ENCODE measurements at regions not wholly inside any gene's neighbourhood (a gene's known extent, or its start where the extent isn't known, plus 50 kb on each side); places are given as distances from the start of the nearest gene placed in this dataset.
A peak's percentile ranks its signal among the peaks of the same experiment; 100 is the strongest.
"Not testable (repeated sequence)": the region's sequence is repeated elsewhere in the genome, so short reads cannot be mapped to it uniquely, and the experiment has no call there.

GRCh38 chr6:14754751-14755513 is 490.9 kb upstream of the JARID2 start:
- peak; percentile 54 to 55 for DNase-seq (ENCODE audit: low read depth in 2 of 2)

- no peak for DNase-seq (ENCODE audit: low read depth in 2 of 2)
Observed at GRCh38 chr6:14756340-14756739, 489.5 kb upstream of the JARID2 start.

- DNase-seq (ENCODE audit: low read depth in 2 of 2), result no peak
Observed at GRCh38 chr6:14757014-14757413, 488.9 kb upstream of the JARID2 start.

GRCh38 chr6:14757418-14757817 is 488.5 kb upstream of the JARID2 start:
- DNase-seq (ENCODE audit: low read depth in 2 of 2), result no peak

GRCh38 chr6:14758421-14759081 is 487.3 kb upstream of the JARID2 start:
- peak in 1 of 2 donors; percentile 42 for DNase-seq (ENCODE audit: low read depth in 2 of 2)

- no peak for DNase-seq (ENCODE audit: low read depth in 2 of 2)
Observed at GRCh38 chr6:14759976-14760672, 485.7 kb upstream of the JARID2 start.

GRCh38 chr6:14762077-14762476 is 483.8 kb upstream of the JARID2 start:
- DNase-seq (ENCODE audit: low read depth in 2 of 2), result no peak

GRCh38 chr6:14763139-14763538 is 482.7 kb upstream of the JARID2 start:
- DNase-seq (ENCODE audit: low read depth in 2 of 2), result no peak

GRCh38 chr6:14763616-14764015 is 482.3 kb upstream of the JARID2 start:
- DNase-seq (ENCODE audit: low read depth in 2 of 2), result no peak

GRCh38 chr6:14765106-14765505 is 480.8 kb upstream of the JARID2 start:
- DNase-seq (ENCODE audit: low read depth in 2 of 2), result no peak

- no peak for DNase-seq (ENCODE audit: low read depth in 2 of 2)
Observed at GRCh38 chr6:14765721-14766390, 480.0 kb upstream of the JARID2 start.

GRCh38 chr6:14766391-14766994 is 479.4 kb upstream of the JARID2 start:
- DNase-seq (ENCODE audit: low read depth in 2 of 2), result no peak

- no peak for DNase-seq (ENCODE audit: low read depth in 2 of 2)
Observed at GRCh38 chr6:14767226-14767625, 478.6 kb upstream of the JARID2 start.

GRCh38 chr6:14770040-14770439 is 475.8 kb upstream of the JARID2 start:
- no peak for DNase-seq (ENCODE audit: low read depth in 2 of 2)

GRCh38 chr6:14770572-14770971 is 475.3 kb upstream of the JARID2 start:
- DNase-seq (ENCODE audit: low read depth in 2 of 2), result no peak

GRCh38 chr6:14771016-14771415 is 474.9 kb upstream of the JARID2 start:
- DNase-seq (ENCODE audit: low read depth in 2 of 2), result no peak

GRCh38 chr6:14772188-14772587 is 473.7 kb upstream of the JARID2 start:
- no peak for DNase-seq (ENCODE audit: low read depth in 2 of 2)

- no peak for DNase-seq (ENCODE audit: low read depth in 2 of 2)
Observed at GRCh38 chr6:14775528-14775927, 470.3 kb upstream of the JARID2 start.

- DNase-seq (ENCODE audit: low read depth in 2 of 2), result no peak
Observed at GRCh38 chr6:14776307-14776706, 469.6 kb upstream of the JARID2 start.

- no peak for DNase-seq (ENCODE audit: low read depth in 2 of 2)
Observed at GRCh38 chr6:14781772-14782525, 463.9 kb upstream of the JARID2 start.

- DNase-seq (ENCODE audit: low read depth in 2 of 2), result not testable (repeated sequence)
Observed at GRCh38 chr6:14782921-14783464, 462.9 kb upstream of the JARID2 start.

Data from stimulated activated CD8-positive, alpha-beta memory T cell treated with anti-CD3 and anti-CD28 coated beads, Interleukin-15, amount 100 ng/mL, for 48 hours (primary cell).